DND-41 (cell line): ENCODE measurements at regions not wholly inside any gene's neighbourhood (a gene's known extent, or its start where the extent isn't known, plus 50 kb on each side); places are given as distances from the start of the nearest gene placed in this dataset.
"Not testable (repeated sequence)": the region's sequence is repeated elsewhere in the genome, so short reads cannot be mapped to it uniquely, and the experiment has no call there.

Source experiments
- ATAC-seq: fragments of 200-7000 bp; cut with Tn5 transposase; 3 replicates; pipeline ENCODE4 v1.9.1; 2021; ENCODE audit warnings: low read depth; ENCODE audit not compliant: insufficient read depth
- DNase-seq: peaks from one replicate; pipeline ENCODE4 v3.0.0-alpha.2; 2020
- H2AFZ ChIP-seq: 2 replicates; pipeline ENCODE4 v1.6.0; 2012; ENCODE audit warnings: low read depth, low read length
- H3K27ac ChIP-seq: 2 replicates; pipeline ENCODE4 v1.5.1; 2012; ENCODE audit warnings: low read length, inconsistent platforms
- H3K27me3 ChIP-seq: fragments of 200-600 bp; sonication (generic); 2 replicates; pipeline ENCODE4 v1.6.0; 2012; ENCODE audit warnings: low read length, mild to moderate bottlenecking, inconsistent platforms; ENCODE audit not compliant: insufficient read depth, poor library complexity
- H3K36me3 ChIP-seq: 2 replicates; pipeline ENCODE4 v1.5.1; 2012; ENCODE audit warnings: low read length, inconsistent platforms; ENCODE audit not compliant: insufficient read depth
- H3K4me1 ChIP-seq: 2 replicates; pipeline ENCODE4 v1.5.1; 2012; ENCODE audit warnings: mild to moderate bottlenecking, low read length; ENCODE audit not compliant: insufficient read depth
- H3K4me2 ChIP-seq: 2 replicates; pipeline ENCODE4 v1.6.0; 2012; ENCODE audit warnings: mild to moderate bottlenecking, moderate library complexity, low read length, inconsistent platforms; ENCODE audit not compliant: insufficient read depth
- H3K4me3 ChIP-seq, 2 experiments: fragments of 200-600 bp in 1 of 2; shearing (Covaris generic) in 1 of 2; 2 replicates each; pipeline ENCODE4 v1.5.1; 2012 to 2016; ENCODE audit warnings: inconsistent platforms in 2 of 2, low read length in 2 of 2, mild to moderate bottlenecking in 2 of 2, low read depth in 1 of 2, moderate library complexity in 1 of 2
- H3K79me2 ChIP-seq: 2 replicates; pipeline ENCODE4 v1.6.0; 2012; ENCODE audit warnings: low read length, inconsistent platforms; ENCODE audit not compliant: insufficient read depth
- H3K9ac ChIP-seq: 2 replicates; pipeline ENCODE4 v1.6.0; 2012; ENCODE audit warnings: low read depth, mild to moderate bottlenecking, inconsistent platforms, low read length, moderate library complexity
- H3K9me3 ChIP-seq: 2 replicates; pipeline ENCODE4 v1.5.1; 2012; ENCODE audit warnings: low read length, moderate library complexity, mild to moderate bottlenecking, inconsistent platforms; ENCODE audit not compliant: insufficient read depth, severe bottlenecking
- H4K20me1 ChIP-seq: 2 replicates; pipeline ENCODE4 v1.6.0; 2012; ENCODE audit warnings: low read length; ENCODE audit not compliant: insufficient read depth
- EZH2 ChIP-seq: IDR thresholded peaks from 3 replicates; pipeline ENCODE4 v1.6.1; 2012; ENCODE audit warnings: borderline replicate concordance, low read depth, mild to moderate bottlenecking, moderate library complexity, low read length, inconsistent platforms; ENCODE audit not compliant: severe bottlenecking
- TF ChIP-seq, protein P1 (sequence below): IDR thresholded peaks from 2 replicates; pipeline ENCODE4 v1.5.1; 2012; ENCODE audit warnings: borderline replicate concordance, low read length, moderate library complexity, mild to moderate bottlenecking; ENCODE audit not compliant: poor library complexity, severe bottlenecking; ENCODE audit errors: extremely low read depth

GRCh38 chr5:63089147-63089546, 510.5 kb downstream of the LRRC70 start:
- no peaks in the 10 kb centered on the region for H3K79me2 ChIP-seq
- H3K9ac ChIP-seq: no peak overlapping the region
- H3K4me1 ChIP-seq: no peaks in the 10 kb centered on the region
- H3K27me3 ChIP-seq: no peaks in the 10 kb centered on the region
- TF ChIP-seq EZH2: no peak
- TF ChIP-seq, protein P1, sequence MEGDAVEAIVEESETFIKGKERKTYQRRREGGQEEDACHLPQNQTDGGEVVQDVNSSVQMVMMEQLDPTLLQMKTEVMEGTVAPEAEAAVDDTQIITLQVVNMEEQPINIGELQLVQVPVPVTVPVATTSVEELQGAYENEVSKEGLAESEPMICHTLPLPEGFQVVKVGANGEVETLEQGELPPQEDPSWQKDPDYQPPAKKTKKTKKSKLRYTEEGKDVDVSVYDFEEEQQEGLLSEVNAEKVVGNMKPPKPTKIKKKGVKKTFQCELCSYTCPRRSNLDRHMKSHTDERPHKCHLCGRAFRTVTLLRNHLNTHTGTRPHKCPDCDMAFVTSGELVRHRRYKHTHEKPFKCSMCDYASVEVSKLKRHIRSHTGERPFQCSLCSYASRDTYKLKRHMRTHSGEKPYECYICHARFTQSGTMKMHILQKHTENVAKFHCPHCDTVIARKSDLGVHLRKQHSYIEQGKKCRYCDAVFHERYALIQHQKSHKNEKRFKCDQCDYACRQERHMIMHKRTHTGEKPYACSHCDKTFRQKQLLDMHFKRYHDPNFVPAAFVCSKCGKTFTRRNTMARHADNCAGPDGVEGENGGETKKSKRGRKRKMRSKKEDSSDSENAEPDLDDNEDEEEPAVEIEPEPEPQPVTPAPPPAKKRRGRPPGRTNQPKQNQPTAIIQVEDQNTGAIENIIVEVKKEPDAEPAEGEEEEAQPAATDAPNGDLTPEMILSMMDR: no peak
- H3K4me2 ChIP-seq: no peak overlapping the region
- H3K27ac ChIP-seq: no peak overlapping the region
- no peak for DNase-seq
- no peaks in the 10 kb centered on the region for H3K36me3 ChIP-seq
- no peaks in the 10 kb centered on the region for H4K20me1 ChIP-seq
- no peak overlapping the region for H2AFZ ChIP-seq
- no peak for ATAC-seq
- H3K9me3 ChIP-seq: no peaks in the 10 kb centered on the region
- H3K4me3 ChIP-seq: no peak overlapping the region

GRCh38 chr5:63085561-63085960, 506.9 kb downstream of the LRRC70 start:
- no peak overlapping the region for H3K9ac ChIP-seq
- H3K36me3 ChIP-seq: no peaks in the 10 kb centered on the region
- ATAC-seq (no peak), DNase-seq (no peak)
- H2AFZ ChIP-seq: no peak overlapping the region
- H3K4me2 ChIP-seq: no peak overlapping the region
- H4K20me1 ChIP-seq: no peaks in the 10 kb centered on the region
- H3K9me3 ChIP-seq: no peaks in the 10 kb centered on the region
- TF ChIP-seq, protein P1: no peak
- no peak for TF ChIP-seq EZH2
- no peaks in the 10 kb centered on the region for H3K4me1 ChIP-seq
- H3K27me3 ChIP-seq: no peaks in the 10 kb centered on the region
- no peak overlapping the region for H3K4me3 ChIP-seq
- H3K27ac ChIP-seq: no peak overlapping the region
- no peaks in the 10 kb centered on the region for H3K79me2 ChIP-seq

GRCh38 chr5:63083689-63084088, 505.1 kb downstream of the LRRC70 start:
- not testable (repeated sequence) for H3K4me3 ChIP-seq, H4K20me1 ChIP-seq, H3K4me1 ChIP-seq, H3K27me3 ChIP-seq, H3K27ac ChIP-seq, H3K4me2 ChIP-seq, H3K9ac ChIP-seq, H3K9me3 ChIP-seq, ATAC-seq, H3K36me3 ChIP-seq, H3K79me2 ChIP-seq, DNase-seq, H2AFZ ChIP-seq

DNA sequence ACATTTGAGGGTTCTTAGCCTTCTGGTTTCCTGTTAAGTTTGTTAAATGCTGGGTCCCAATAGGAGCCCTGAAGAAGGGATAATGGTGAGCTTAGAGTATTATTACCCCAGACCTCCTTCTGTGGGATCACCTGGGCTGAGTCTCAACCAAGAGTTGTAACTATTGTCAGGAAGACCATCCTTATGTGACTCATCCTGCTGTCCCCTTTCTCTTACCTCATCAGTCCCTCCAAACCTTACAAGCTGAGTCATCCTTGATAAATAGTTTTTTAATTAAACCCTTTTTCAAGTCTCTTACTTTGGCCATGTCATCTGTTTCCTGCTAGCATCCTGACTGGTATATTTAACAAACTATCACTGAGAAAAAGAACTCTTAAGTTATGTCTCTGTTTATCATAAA, 502.8 kb downstream of the LRRC70 start:
- Histone ChIP-seq H3K4me3 (no peak overlapping the region), H4K20me1 (no peaks in the 10 kb centered on the region), H3K4me1 (no peaks in the 10 kb centered on the region), H3K27ac (no peak overlapping the region), H3K4me2 (no peak overlapping the region), H3K9me3 (no peaks in the 10 kb centered on the region), H3K27me3 (no peaks in the 10 kb centered on the region), H3K36me3 (no peaks in the 10 kb centered on the region), H3K9ac (no peak overlapping the region), H2AFZ (no peak overlapping the region), H3K79me2 (no peaks in the 10 kb centered on the region)
- TF ChIP-seq, protein P1: no peak
- TF ChIP-seq EZH2: no peak
- DNase-seq (no peak), ATAC-seq (no peak)
